ENCODE measurements at regions not wholly inside any gene's neighbourhood (a gene's known extent, or its start where the extent isn't known, plus 50 kb on each side); places are given as distances from the start of the nearest gene placed in this dataset.
"Not testable (repeated sequence)": the region's sequence is repeated elsewhere in the genome, so short reads cannot be mapped to it uniquely, and the experiment has no call there.

GRCh38 chr3:160094562-160094961 lies 105.9 kb downstream of the IL12A start:
- no peak overlapping the region for H3K27ac ChIP-seq
- no peak for TF ChIP-seq CTCF (conservative IDR thresholded peaks at IDR 0.05)

- no peak for TF ChIP-seq CTCF (conservative IDR thresholded peaks at IDR 0.05)
- no peak overlapping the region for H3K27ac ChIP-seq
Observed at GRCh38 chr3:160097478-160097877, 108.8 kb downstream of the IL12A start.

GRCh38 chr3:160098261-160098908 lies 109.8 kb downstream of the IL12A start:
- TF ChIP-seq CTCF (conservative IDR thresholded peaks at IDR 0.05): no peak
- H3K27ac ChIP-seq: no peak overlapping the region

- H3K27ac ChIP-seq: no peak overlapping the region
- TF ChIP-seq CTCF (conservative IDR thresholded peaks at IDR 0.05): no peak
Observed at GRCh38 chr3:160098926-160099626, 110.4 kb downstream of the IL12A start.

- TF ChIP-seq CTCF (conservative IDR thresholded peaks at IDR 0.05): no peak
- no peak overlapping the region for H3K27ac ChIP-seq
Observed at GRCh38 chr3:160099834-160100233, 111.2 kb downstream of the IL12A start.

GRCh38 chr3:160100610-160101009 lies 112.0 kb downstream of the IL12A start:
- no peak overlapping the region for H3K27ac ChIP-seq
- TF ChIP-seq CTCF (conservative IDR thresholded peaks at IDR 0.05): no peak

GRCh38 chr3:160102001-160102400 lies 113.4 kb downstream of the IL12A start:
- H3K27ac ChIP-seq: not testable (repeated sequence)

GRCh38 chr3:160103397-160103796 lies 114.8 kb downstream of the IL12A start:
- H3K27ac ChIP-seq: no peak overlapping the region
- TF ChIP-seq CTCF (conservative IDR thresholded peaks at IDR 0.05): no peak
